ENCODE measurements at regions not wholly inside any gene's neighbourhood (a gene's known extent, or its start where the extent isn't known, plus 50 kb on each side); places are given as distances from the start of the nearest gene placed in this dataset.

DNA sequence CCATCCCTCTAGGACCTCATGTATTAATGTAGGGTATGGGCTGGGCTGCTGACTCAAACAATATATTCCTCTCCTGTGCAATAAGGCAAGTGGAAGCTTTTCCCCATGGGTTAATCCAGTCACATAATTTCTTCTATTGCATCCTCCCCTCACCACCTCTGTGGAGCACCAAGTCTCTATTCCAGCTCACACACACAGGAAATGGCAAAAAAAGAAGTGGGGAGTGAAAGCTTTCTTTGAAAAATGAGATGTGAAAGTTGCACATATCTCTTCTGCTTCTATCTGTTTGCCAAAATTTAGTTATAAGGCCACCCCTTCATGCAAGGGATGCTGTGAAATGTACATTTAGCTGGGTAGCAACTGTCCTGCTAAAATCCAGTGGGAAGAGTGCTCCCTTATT lies 121.3 kb downstream of the CDC42EP3 start:
- DNase-seq, result no peak

DNA sequence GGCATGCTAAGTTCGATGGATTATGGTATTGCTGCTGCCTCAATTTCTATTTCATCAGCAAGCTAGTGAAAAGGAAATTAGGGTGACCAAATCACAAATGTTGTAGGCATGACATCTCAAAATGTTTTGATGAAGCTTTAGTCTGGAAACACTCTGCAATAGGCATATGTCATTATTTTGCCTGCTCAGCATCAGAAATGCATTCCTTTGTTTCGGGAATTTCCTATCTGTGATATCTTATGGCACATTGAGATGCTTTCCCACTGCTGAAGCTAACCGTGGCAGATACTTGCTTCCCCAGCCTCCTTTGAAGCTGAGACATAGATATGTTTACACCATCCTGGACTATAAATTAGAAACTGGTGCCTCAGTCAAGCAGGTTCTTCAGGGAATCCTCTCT lies 119.7 kb downstream of the CDC42EP3 start:
- no peak for DNase-seq

DNA sequence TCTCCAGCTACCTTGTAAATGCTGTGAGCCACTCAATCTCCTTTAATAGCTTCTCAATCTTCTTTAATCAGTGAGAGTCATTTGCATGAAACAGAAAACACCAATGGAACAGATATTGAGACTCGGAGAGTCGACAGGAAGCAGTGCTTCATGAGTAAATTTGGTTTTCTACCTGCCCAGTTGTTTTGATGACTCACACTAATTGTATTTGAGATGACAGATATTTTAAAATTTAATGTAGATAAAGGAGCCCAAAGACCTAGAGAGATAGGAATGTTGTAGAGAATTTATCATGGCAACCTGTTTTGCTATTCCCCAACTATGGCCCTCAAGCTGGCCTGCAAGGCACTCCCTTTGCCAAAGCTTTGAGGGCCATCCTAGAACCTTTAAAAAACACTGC lies 119.1 kb downstream of the CDC42EP3 start:
- DNase-seq, result no peak

DNA sequence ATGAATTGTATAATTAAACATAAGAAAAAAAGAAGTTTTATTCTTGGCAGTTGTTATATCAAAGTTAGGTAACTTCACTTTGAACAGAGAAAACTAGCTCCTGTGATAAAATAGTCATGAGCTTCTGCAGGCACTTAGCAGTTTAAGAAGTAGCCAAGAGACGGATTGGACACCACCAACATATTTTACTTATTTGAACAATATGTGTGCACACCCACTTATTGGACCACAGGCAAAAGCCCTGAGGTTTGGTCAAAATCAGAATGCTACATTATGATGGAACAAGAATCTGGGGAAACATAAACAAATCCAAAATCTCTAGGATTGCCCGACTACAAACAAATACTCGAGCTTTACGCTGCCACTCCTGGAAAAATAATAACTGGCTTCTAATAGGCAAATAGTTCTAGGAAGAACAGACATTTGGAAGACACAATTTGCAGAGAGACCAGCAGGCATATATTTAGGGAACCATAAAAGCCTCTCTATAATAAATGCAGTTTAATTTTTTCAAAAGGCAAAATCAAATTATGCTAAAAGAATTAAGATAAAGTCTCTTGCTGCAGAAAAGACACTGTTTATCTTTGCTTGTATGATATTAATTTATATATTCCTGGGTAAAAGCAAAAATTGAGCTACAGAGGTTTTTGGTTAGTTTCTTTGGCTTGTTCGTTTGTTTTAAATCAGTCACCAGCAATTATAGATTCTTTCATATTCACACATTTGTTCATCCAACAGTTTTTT lies 117.9 kb downstream of the CDC42EP3 start:
- no peak for DNase-seq

DNA sequence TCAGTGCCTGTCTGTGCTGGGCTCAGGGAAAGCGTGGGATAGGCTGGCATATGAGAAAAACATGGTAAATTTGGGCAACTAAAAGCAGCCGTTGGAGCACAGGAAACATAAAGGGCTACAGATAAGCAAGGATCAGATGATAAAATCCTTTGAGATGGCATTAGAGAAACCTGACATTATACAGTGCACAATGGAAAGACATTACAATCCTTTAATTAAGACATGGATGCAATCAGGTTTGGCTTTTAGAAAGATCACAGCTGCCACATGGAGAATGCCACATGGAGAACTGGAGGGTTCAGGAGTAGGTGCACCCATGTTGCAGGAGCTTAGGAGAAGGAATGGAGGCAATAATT lies 117.3 kb downstream of the CDC42EP3 start:
- no peak for DNase-seq

GRCh38 chr2:37554687-37555086 lies 116.8 kb downstream of the CDC42EP3 start:
- DNase-seq, result no peak

DNA sequence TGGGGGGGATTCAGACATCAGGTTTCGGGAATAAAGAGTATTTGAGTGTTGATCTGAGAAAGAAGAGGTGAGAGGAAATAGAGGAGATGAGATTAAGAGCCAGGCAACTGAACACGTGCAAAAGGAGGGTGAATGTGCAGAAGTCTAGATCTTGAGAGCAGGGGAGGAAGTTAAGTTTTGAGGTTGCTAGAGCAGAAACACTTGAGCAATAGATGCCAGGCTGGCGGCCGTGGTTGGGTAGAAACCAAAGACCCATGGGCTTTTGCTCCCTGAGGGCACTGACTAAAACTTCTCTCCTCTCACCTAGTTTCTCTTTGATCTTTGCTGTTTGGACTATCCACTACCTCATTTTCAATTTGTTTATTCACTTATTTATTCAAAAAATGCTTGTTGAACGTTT lies 116.0 kb downstream of the CDC42EP3 start:
- DNase-seq, result no peak

GRCh38 chr2:37556256-37556655 lies 115.2 kb downstream of the CDC42EP3 start:
- DNase-seq, result no peak

DNA sequence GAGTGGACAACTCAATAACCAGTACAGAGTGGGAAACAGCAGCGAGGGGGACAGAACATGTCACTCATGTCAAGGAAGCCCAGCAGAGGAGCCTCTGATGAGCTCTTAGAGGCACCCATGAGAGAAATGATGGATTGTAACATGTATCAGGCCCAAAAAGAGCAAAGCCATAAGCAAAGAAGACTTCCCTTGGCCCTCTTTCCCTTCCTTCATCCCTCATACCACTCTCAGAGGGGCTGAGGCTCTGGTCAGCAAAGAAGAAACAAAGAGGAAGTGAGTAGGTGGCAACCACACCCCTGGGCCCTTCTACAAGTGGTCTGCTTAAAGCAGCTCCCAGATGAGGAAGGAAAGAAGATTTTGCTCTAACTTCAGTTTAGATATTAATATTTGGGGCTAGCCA lies 112.8 kb downstream of the CDC42EP3 start:
- no peak for DNase-seq

- DNase-seq, result no peak
These were observed 111.1 kb downstream of the CDC42EP3 start for GRCh38 chr2:37560241-37560848.

- no peak for DNase-seq
These were observed 110.4 kb downstream of the CDC42EP3 start for GRCh38 chr2:37560863-37561614.

DNA sequence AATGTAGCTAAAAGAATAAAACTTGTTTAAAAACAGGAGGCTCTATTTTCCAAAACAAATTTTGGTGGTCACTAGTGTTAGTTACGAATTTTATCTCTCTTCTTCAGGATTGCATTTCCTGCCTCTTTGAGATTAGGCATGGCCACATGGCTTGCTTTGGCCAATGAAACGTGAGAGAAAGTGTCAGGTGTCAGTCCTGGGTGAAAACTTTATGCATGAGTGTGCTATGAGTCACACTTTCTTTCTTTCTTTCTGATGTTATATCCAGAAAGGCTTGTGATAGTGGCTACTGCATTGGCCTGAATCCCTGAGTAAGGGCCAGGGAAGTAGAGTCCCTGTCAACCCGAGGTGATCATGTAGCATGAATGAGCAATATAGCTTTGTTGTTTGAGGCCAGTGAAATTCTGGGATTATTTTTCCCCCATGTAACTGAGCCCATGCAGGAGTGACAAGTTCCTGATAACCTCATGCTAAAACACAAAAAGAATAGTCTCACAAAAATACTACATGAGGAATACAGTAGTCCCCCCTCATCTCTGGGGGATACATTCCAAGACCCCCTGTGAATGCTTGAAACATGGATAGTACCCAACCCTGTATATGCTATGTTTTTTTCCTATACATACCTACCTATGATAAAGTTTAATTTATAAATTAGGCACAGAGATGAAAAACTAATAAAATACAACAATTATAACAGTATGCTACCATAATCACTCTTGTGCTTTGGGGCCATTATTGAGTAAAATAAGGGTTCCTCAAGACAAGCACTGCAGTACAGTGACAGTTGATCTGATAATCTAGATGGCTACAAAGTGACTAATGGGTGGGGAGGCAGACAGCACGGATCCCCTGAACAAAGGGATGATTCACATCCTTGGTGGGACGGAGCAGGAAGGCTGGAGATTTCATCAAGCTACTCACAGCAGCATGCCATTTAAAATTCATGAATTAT lies 109.5 kb downstream of the CDC42EP3 start:
- DNase-seq, result peak; percentile 18 to 35

DNA sequence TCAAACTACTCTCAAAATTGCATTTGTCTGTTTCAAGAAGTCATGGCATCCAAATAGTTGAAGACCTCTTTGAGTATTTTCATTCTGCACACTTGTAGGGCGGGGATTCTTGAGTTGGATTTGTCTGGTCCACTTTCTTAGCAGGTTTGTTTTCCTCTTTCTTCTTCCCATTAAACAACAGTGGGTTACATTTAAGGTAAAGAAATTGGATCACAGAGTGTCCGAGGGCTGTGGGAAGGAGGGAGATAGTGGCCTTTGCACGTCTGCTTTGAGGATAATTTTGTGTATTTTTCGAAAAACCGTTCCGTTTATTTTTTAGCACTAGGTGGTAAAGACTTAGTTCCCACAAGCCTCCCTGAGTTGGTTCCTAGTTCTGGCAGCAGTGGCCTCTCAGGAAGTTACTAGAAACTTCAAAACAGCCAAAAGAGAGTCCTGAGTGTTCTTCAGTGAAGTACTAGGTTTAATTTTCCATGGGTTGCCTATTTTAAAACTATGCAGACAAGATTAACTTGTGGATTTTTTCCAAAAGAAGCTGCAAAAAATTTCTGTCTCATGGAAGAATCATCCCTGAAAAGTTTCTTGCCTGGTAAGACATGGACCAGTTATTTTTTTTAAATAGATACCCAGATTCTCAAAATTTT lies 107.9 kb downstream of the CDC42EP3 start:
- DNase-seq, result no peak

- DNase-seq, result no peak
These were observed 107.1 kb downstream of the CDC42EP3 start for GRCh38 chr2:37564356-37564755.

GRCh38 chr2:37566517-37566981 lies 104.9 kb downstream of the CDC42EP3 start:
- DNase-seq, result no peak

GRCh38 chr2:37568565-37568964 lies 102.9 kb downstream of the CDC42EP3 start:
- DNase-seq, result no peak

DNA sequence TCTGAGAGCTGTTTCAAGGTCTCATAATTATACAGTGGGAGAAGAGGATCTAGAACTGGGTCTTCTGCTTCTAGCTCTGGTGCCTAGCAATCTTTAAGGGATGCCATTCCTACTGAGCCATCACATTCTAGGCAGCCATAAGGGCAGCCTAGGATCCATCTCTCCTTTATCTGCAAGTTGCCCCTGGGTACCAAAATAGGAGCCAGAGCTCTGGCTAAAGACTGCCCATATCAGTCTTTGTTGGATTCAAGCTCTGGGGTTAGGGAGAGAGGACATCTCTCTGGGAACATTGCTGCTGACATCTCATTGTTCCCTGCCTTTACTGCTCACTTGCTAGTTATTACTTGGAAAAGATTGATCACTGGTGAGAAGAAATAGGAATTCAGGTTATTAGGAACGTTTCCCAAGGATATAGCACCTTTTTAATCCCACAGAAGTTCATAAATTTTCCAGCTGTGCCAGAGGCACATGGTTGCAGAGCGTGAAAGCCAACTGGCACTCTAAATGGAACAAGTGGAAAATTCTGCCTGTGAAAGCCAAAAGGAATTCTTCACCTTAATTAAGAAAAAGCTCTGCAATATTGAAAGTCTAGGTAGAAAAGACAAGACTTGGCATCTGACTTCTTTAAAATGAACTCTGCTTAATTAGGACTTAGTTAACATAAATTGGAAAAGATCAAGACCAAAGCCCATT lies 102.2 kb downstream of the CDC42EP3 start:
- no peak for DNase-seq

- no peak for DNase-seq
These were observed 101.3 kb downstream of the CDC42EP3 start for GRCh38 chr2:37569986-37570679.

- DNase-seq, result peak; percentile 66 to 73
These were observed 100.5 kb downstream of the CDC42EP3 start for GRCh38 chr2:37570773-37571586.

- DNase-seq, result no peak
These were observed 99.8 kb downstream of the CDC42EP3 start for GRCh38 chr2:37571587-37572136.

Data from activated CD4-positive, alpha-beta T cell treated with anti-CD3 and anti-CD28 coated beads, Interleukin-2, amount 50 U/mL, for 48 hours (primary cell).